HG02678 (cell line): ENCODE measurements at regions not wholly inside any gene's neighbourhood (a gene's known extent, or its start where the extent isn't known, plus 50 kb on each side); places are given as distances from the start of the nearest gene placed in this dataset.

ENCODE experiments used
- ATAC-seq: cut with Tn5 transposase; IDR thresholded peaks from one replicate; pipeline ENCODE4 v1.9.1; 2021; ENCODE audit warnings: mild to moderate bottlenecking, moderate library complexity; ENCODE audit not compliant: unreplicated experiment

GRCh38 chr7:67962863-67963262 is 966.2 kb downstream of the TYW1 start:
- ATAC-seq: no peak

- ATAC-seq: no peak
Measured at GRCh38 chr7:67976490-67976889, 979.9 kb downstream of the TYW1 start.

GRCh38 chr7:67983486-67983885 is 986.9 kb downstream of the TYW1 start:
- ATAC-seq: no peak

- ATAC-seq: no peak
Measured at GRCh38 chr7:67984326-67984725, 987.7 kb downstream of the TYW1 start.

DNA sequence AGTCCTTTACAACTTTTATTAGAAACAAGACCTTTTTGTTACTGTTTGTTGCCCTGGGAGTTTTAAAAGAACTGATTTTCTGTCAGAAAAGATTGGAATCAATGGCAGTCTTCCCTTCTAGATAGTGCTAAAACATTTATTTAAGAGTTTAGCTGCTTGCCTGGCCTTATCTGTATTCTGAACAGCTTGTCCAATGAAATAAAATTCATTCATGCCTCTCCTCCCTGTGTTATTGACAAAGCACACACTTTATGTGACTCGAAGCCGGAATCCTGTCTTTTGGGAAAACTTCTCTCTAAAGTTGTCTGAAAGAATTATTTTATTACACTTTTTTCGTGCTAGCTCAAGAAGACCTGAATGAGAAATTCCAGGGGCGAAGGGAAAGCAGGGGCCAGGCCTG is 992.5 kb downstream of the TYW1 start:
- no peak for ATAC-seq

GRCh38 chr7:67990003-67990402 is 993.4 kb downstream of the TYW1 start:
- no peak for ATAC-seq

DNA sequence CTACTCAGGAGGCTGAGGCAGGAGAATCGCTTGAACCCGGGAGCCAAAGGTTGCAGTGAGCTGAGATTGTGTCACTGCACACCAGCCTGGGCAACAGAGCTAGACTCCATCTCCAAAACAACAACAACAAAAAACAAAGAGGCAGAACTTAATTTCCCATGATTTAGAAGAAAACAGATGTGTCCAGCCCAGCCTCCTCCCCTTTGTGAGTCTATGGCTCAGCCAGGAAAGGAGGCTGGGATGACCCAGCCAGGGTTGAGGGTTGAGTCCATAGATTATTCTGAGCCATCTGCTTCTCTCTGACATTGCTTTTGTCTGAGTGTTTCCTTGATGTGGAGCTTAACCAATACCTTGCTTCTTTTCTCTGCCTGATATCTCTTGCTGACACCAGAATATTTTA is 994.1 kb downstream of the TYW1 start:
- no peak for ATAC-seq

DNA sequence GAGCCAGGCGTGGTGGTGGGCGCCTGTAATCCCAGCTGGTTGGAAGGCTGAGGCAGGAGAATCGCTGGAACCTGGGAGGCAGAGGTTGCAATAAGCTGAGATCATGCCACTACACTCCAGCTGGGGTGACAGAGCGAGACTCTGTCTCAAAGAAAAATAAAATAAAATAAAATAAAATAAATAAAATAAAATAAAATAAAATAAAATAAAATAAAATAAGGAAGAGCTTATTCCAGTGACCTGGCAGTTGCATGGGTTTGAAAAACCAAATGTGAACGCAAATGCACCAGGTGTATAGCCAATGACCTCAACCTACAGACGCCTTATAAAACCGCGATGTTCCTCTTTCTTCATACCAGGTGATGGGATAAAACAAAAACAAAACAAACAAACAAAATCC is 995.7 kb downstream of the TYW1 start:
- no peak for ATAC-seq

DNA sequence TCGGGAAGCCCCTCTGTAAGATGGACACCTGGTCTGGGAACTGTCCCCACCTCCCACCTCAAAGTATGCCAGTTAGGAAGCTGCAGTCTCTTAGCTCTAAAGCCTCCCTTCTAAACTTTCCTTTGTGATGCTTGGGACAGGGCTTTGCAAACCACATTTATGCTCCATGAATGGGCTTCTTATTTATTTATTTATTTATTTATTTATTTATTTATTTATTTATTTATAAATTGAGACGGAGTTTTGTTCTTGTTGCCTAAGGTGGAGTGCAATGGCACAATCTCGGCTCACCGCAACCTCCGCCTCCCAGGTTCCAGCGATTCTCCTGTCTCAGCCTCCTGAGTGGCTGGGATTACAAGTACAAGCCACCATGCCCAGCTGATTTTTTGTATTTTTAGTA is 1009.4 kb downstream of the TYW1 start:
- no peak for ATAC-seq

DNA sequence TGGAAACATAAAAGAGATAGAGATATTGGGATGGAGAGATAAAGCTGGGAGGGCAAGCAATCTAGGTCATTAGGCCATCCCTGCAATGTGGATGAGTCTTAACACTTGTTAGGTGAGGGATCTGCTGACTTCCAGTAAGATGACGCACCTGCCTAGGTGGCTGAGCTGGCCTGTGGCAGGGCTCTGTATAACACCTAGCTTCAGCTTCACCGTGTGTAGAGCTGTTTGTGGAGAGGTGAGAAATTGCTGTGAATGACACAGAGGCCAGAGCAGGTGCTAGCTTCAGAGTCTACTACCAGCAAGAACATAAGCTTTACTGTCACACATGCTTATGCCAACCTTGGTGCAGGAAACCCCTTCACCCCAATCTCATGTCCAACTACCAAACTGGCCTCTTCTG is 1010.0 kb downstream of the TYW1 start:
- ATAC-seq: no peak

DNA sequence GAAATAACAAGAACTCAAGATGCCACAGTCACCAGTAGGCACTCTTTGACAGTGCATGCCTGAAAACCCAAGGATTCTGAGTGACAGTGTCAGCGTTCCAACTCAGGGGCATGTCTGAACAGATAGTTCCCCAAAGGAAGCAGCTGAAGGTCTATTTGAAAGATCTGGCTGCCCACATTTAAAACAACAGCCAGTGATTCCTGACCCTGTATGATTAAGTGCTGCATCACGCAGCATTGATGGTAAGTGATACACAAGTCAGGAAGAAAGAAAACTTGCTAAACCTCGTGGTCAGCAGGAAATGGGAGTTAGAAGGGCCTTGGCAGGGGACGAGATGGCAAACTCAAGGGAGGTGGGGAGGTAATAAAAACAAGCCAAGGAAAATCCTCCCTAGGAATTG is 1013.1 kb downstream of the TYW1 start:
- no peak for ATAC-seq

DNA sequence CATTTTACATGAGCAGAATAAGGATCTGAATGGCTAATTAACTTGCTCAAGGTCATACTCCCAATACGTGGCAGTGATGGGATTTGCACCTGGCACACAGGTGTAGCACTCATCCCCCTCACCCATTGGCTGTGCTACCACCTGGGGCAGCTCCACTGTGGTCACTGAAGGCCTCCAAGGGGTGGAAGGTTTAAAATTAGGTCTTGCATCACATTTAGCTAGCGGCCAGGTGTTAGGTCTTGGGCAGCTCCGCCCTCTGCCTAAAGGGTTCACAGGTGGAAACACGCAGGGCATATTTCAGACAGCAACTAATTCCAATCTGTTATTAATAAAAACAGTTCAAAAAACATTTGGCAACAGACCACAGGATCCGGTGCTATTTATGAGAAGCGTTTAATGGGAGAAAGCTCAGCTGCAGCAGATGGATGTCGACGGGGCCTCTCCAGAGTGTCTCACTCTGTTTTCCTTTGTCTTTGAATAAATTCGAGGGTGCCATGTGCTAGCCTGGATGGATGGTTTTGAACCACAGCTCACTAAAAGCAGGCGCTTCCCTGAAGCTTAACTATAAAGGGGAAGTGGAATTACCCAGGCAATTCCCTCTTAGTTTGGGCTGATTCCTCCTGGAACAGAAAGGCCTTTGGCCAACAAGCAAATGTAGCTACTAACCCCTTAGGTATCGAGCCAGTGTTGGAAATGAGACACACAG is 1017.6 kb downstream of the TYW1 start:
- no peak for ATAC-seq

DNA sequence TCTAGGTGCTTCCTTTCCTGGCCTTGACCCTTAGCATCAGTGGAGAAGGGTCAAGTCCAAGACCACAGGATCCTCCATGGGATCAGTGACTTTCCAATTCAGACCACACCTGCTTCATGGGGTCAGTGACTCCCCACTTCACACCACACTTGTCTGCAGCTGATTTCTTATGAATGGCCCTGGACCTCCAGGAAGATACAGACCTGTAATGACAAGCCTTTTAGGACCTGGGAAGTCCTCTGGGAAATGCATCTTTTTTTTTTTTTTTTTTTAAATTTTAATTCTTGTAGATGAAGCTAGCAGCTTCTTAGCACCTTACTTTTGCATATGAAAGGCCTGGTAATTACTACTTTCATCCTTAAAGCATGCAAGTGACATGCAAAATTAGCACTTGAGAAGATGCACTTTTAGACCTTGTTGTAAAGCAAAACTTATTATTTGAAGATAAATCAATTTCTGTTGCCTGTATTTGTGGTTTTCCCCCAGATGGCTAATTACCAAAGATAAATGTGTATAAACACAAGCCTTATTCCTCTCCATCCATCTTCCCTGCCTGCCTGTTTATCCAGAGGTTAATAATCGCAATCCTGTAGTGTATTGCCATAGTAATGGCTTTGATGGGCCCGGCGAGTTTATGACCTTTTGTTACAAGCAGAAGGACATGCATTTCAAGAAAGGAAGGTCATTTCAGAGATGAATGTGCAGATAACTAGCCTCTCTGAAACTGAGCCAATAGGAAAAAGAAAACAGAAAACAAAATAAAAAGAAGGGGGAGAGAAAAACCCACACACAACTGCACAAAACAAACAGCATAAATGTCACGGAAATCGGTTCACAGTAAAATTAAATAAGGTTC is 1018.7 kb downstream of the TYW1 start:
- ATAC-seq: no peak

GRCh38 chr7:68015978-68016532 is 1019.4 kb downstream of the TYW1 start:
- ATAC-seq: no peak

DNA sequence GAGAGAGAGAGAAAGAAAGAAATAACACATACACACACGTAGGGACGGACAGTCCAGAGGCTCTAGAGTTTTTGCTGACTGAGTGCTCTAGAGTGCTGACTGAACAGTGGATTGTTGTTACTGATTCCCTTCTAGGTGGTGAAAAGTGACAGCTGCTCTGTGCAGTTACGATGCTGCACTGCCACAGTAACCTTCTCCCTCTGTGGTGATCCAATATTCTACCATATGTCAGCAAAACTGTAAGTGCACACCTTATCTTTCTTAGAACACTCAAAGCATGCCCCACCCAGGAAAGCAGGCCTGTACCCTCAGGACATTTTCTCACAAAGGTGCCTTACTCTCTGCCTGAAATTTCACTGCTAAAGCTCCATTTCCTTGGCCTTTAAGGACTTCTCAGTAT is 1023.5 kb downstream of the TYW1 start:
- no peak for ATAC-seq

GRCh38 chr7:68025369-68025768 is 1028.7 kb downstream of the TYW1 start:
- no peak for ATAC-seq

DNA sequence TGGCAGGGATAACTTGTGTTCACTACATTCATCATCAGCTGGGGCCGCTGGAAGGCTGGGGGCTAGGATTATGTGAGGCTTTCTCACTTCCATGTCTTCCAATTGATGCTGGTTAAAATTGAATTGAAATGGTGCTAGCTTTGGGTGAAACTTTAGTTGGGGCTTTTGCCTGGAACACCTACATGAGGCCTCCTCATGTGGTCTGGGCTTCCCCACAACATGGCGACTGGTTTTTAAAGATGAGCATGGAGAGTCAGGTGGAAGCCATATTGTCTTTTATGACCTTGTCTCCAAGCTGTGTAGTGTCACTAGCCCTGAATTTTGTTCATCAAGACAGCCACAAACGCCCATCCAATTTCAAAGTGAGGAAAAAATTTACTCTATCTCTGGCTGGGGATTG is 1033.9 kb downstream of the TYW1 start:
- ATAC-seq: no peak

GRCh38 chr7:68031180-68031943 is 1034.7 kb downstream of the TYW1 start:
- ATAC-seq: no peak

DNA sequence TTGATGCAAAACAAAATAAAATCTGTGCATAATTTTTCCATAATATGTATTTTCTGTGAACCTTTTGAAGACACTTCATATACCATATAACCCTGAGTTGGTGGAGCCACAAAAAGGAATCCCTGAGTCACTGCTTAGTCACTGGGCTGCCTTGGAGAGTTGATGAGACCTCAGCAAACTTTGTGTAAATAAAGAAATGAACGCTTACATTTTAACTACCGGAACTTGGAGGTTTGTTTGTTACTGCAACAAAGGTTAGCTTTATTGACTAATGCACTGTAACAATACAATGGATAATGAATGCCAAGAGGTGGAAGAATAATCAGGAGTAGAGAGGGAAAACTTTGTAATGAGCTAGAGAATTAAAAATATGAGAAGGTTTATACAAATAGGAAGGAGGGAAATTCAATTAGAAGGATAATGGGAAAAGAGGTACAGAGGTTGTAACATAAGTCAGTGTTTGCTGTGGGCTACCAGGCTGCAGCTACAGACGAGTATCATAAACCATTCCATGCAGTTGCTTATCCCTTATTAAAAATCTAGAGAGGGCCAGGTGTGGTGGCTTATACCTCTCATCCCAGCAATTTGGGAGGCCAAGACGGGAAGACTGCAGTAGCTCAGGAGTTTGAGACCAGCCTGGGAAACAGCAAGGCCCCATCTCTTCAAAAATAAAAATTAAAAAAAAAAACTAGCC is 1042.1 kb downstream of the TYW1 start:
- ATAC-seq: no peak

- no peak for ATAC-seq
Measured at GRCh38 chr7:68041554-68041953, 1044.9 kb downstream of the TYW1 start.

DNA sequence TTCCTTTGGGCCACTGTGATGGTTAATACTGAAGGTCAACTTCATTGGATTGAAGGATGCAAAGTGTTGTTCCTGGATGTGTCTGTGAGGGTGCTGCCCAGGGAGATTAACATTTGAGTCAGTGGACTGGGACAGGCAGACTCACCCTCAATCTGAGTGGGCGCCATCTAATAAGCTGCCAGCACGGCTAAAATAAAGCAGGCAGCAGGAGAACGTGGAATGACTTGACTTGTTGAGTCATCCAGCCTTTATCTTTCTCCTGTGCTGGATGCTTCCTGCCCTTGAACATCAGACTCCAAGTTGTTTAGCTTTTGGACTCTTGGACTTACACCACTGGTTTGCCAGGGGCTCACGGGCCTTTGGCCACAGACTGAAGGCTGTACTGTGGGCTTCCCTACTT is 1046.9 kb downstream of the TYW1 start:
- ATAC-seq: no peak
